Smooth muscle cell (in vitro differentiated cells): ENCODE measurements at regions not wholly inside any gene's neighbourhood (a gene's known extent, or its start where the extent isn't known, plus 50 kb on each side); places are given as distances from the start of the nearest gene placed in this dataset.
"Not testable (repeated sequence)": the region's sequence is repeated elsewhere in the genome, so short reads cannot be mapped to it uniquely, and the experiment has no call there.

Source experiments
- DNase-seq: peaks from one replicate; lab custom pipeline; 2025; ENCODE audit not compliant: unreplicated experiment; lab: John Stamatoyannopoulos, UW
- H2AFZ ChIP-seq: fragments of 200-600 bp; sonication (generic); 2 replicates; pipeline ENCODE4 v1.6.0; 2016; ENCODE audit warnings: antibody characterized with exemption, low read depth, mild to moderate bottlenecking
- H3F3A ChIP-seq: fragments of 200-600 bp; sonication (generic); 2 replicates; pipeline ENCODE4 v1.6.0; 2017; ENCODE audit warnings: antibody characterized with exemption, low read depth
- H3K27ac ChIP-seq: fragments of 200-600 bp; sonication (generic); 2 replicates; pipeline ENCODE4 v1.5.1; 2016; ENCODE audit warnings: low read depth, mild to moderate bottlenecking
- H3K27me3 ChIP-seq: fragments of 200-600 bp; sonication (generic); 2 replicates; pipeline ENCODE4 v1.6.1; 2016; ENCODE audit warnings: low read depth, mild to moderate bottlenecking
- H3K36me3 ChIP-seq: fragments of 200-600 bp; sonication (generic); 2 replicates; pipeline ENCODE4 v1.5.1; 2016; ENCODE audit warnings: low read depth
- H3K4me1 ChIP-seq: fragments of 200-600 bp; sonication (generic); 2 replicates; pipeline ENCODE4 v1.5.1; 2016; ENCODE audit warnings: low read depth
- H3K4me2 ChIP-seq: fragments of 200-600 bp; sonication (generic); 2 replicates; pipeline ENCODE4 v1.6.0; 2016; ENCODE audit warnings: mild to moderate bottlenecking
- H3K4me3 ChIP-seq: fragments of 200-600 bp; sonication (generic); 2 replicates; pipeline ENCODE4 v1.5.1; 2016; ENCODE audit warnings: mild to moderate bottlenecking
- H3K79me2 ChIP-seq: fragments of 200-600 bp; sonication (generic); 2 replicates; pipeline ENCODE4 v1.6.0; 2016; ENCODE audit warnings: low read depth, mild to moderate bottlenecking
- H3K9ac ChIP-seq: fragments of 200-600 bp; sonication (generic); 2 replicates; pipeline ENCODE4 v1.6.0; 2016; ENCODE audit warnings: low read depth
- H3K9me3 ChIP-seq: fragments of 200-600 bp; sonication (generic); replicated peaks from 2 replicates; pipeline ENCODE4 v1.5.1; 2016; ENCODE audit warnings: low read depth
- H4K20me1 ChIP-seq: fragments of 200-600 bp; sonication (generic); 2 replicates; pipeline ENCODE4 v1.6.0; 2016; ENCODE audit warnings: low read depth
- CTCF ChIP-seq: fragments of 200-600 bp; sonication (generic); IDR thresholded peaks from 2 replicates; pipeline ENCODE4 v1.5.1; 2017; ENCODE audit warnings: borderline replicate concordance, mild to moderate bottlenecking, antibody characterized with exemption; ENCODE audit not compliant: insufficient read depth, poor library complexity, severe bottlenecking
- WGBS: methylation state at CpG from one replicate; pipeline ENCODE4 v1.1.7; 2016; ENCODE audit warnings: low lambda C conversion rate; 5-methylcytosine and 5-hydroxymethylcytosine counted together

- no peak overlapping the region for H3K4me2 ChIP-seq
- H3K4me1 ChIP-seq = no peaks in the 10 kb centered on the region
- 94% methylated on average over 2 of the region's 2 CpGs for WGBS
- no peak overlapping the region for H3K9ac ChIP-seq
- H3K4me3 ChIP-seq = no peak overlapping the region
- no peaks in the 10 kb centered on the region for H3K9me3 ChIP-seq
- no peaks in the 10 kb centered on the region for H3K79me2 ChIP-seq
- H3K27ac ChIP-seq = no peak overlapping the region
- H3K36me3 ChIP-seq = no peaks in the 10 kb centered on the region
- no peaks in the 10 kb centered on the region for H3K27me3 ChIP-seq
- TF ChIP-seq CTCF = no peak
- DNase-seq = no peak
- no peaks in the 10 kb centered on the region for H3F3A ChIP-seq
- no peaks in the 10 kb centered on the region for H4K20me1 ChIP-seq
- no peak overlapping the region for H2AFZ ChIP-seq
Measured at GRCh38 chr4:34502086-34502485, 1742.2 kb downstream of the ARAP2 start.

- not testable (repeated sequence) for H3K9ac ChIP-seq, H3K4me1 ChIP-seq, H3K36me3 ChIP-seq, H2AFZ ChIP-seq, H3K27ac ChIP-seq, H4K20me1 ChIP-seq, H3K27me3 ChIP-seq, H3F3A ChIP-seq, H3K9me3 ChIP-seq, H3K79me2 ChIP-seq, DNase-seq, H3K4me3 ChIP-seq, H3K4me2 ChIP-seq
- 74% methylated on average over 2 of the region's 2 CpGs for WGBS
Measured at GRCh38 chr4:34504731-34505130, 1739.6 kb downstream of the ARAP2 start.

GRCh38 chr4:34506511-34507092 is 1737.7 kb downstream of the ARAP2 start:
- H3K4me1 ChIP-seq, H4K20me1 ChIP-seq, H3K27ac ChIP-seq, H3K4me3 ChIP-seq, H3K27me3 ChIP-seq, H3F3A ChIP-seq, H3K9ac ChIP-seq, H3K9me3 ChIP-seq, H3K4me2 ChIP-seq, H3K79me2 ChIP-seq, H2AFZ ChIP-seq, H3K36me3 ChIP-seq, DNase-seq: not testable (repeated sequence)
- WGBS = 94% methylated on average over 24 of the region's 26 CpGs

GRCh38 chr4:34512616-34513015 is 1731.7 kb downstream of the ARAP2 start:
- Histone ChIP-seq H3K27ac (no peak overlapping the region), H3K4me1 (no peaks in the 10 kb centered on the region), H3K36me3 (no peaks in the 10 kb centered on the region), H4K20me1 (no peaks in the 10 kb centered on the region), H3K79me2 (no peaks in the 10 kb centered on the region), H3F3A (no peaks in the 10 kb centered on the region), H3K4me2 (no peak overlapping the region), H2AFZ (peak overlapping the region; percentile 23), H3K9ac (no peak overlapping the region), H3K27me3 (no peaks in the 10 kb centered on the region), H3K4me3 (no peak overlapping the region), H3K9me3 (no peaks in the 10 kb centered on the region)
- no peak for DNase-seq
- no peak for TF ChIP-seq CTCF

- Histone ChIP-seq H3K9ac (no peak overlapping the region), H3F3A (no peaks in the 10 kb centered on the region), H3K27ac (no peak overlapping the region), H3K79me2 (no peaks in the 10 kb centered on the region), H3K4me3 (no peak overlapping the region), H4K20me1 (no peaks in the 10 kb centered on the region), H3K4me1 (no peaks in the 10 kb centered on the region), H2AFZ (no peak overlapping the region), H3K4me2 (no peak overlapping the region), H3K9me3 (no peaks in the 10 kb centered on the region), H3K27me3 (no peaks in the 10 kb centered on the region), H3K36me3 (no peaks in the 10 kb centered on the region)
- no peak for TF ChIP-seq CTCF
- 93% methylated on average over 3 of the region's 3 CpGs for WGBS
- DNase-seq = no peak
Measured at GRCh38 chr4:34516524-34516923, 1727.8 kb downstream of the ARAP2 start.
